Aorta (tissue), 5 donors: ENCODE measurements at regions not wholly inside any gene's neighbourhood (a gene's known extent, or its start where the extent isn't known, plus 50 kb on each side); places are given as distances from the start of the nearest gene placed in this dataset.

Experiments
- ATAC-seq: fragments of 200-7000 bp; cut with Tn5 transposase; one replicate; pipeline ENCODE4 v1.9.1; 2022; ENCODE audit warnings: moderate library complexity; ENCODE audit not compliant: low FRiP score
- DNase-seq, 2 donors: peaks; one replicate each; pipeline ENCODE4 v3.0.0-alpha.2; 2020
- H3K27ac ChIP-seq, 2 donors: one replicate each; pipeline ENCODE4 v1.5.1; 2013; ENCODE audit warnings: low read length in 2 of 2, mild to moderate bottlenecking in 2 of 2, moderate library complexity in 2 of 2, control low read depth in 1 of 2, inconsistent platforms in 1 of 2, low read depth in 1 of 2
- H3K27me3 ChIP-seq, 2 donors: one replicate each; pipeline ENCODE4 v1.6.1; 2013; ENCODE audit warnings: control low read depth in 1 of 2, low read length in 1 of 2, mild to moderate bottlenecking in 1 of 2, moderate library complexity in 1 of 2; ENCODE audit not compliant: insufficient read depth in 2 of 2, control insufficient read depth in 1 of 2
- H3K36me3 ChIP-seq, 2 donors: one replicate each; pipeline ENCODE4 v1.6.1; 2013; ENCODE audit warnings: control low read depth in 1 of 2, low read length in 1 of 2, mild to moderate bottlenecking in 1 of 2; ENCODE audit not compliant: insufficient read depth in 2 of 2, control insufficient read depth in 1 of 2
- H3K4me1 ChIP-seq, 2 donors: one replicate each; pipeline ENCODE4 v1.6.1; 2013; ENCODE audit warnings: low read length in 2 of 2, control low read depth in 1 of 2, mild to moderate bottlenecking in 1 of 2, moderate library complexity in 1 of 2; ENCODE audit not compliant: insufficient read depth in 2 of 2, control insufficient read depth in 1 of 2
- H3K4me3 ChIP-seq, 2 donors: one replicate each; pipeline ENCODE4 v1.5.1; 2013; ENCODE audit warnings: low read length in 2 of 2, control low read depth in 1 of 2, mild to moderate bottlenecking in 1 of 2
- H3K9me3 ChIP-seq: one replicate; pipeline ENCODE4 v1.6.1; 2013; ENCODE audit warnings: mild to moderate bottlenecking, low read length; ENCODE audit not compliant: control insufficient read depth
- WGBS, 2 donors: extraction: QIAGEN DNeasy Blood & Tissue Kit; methylation state at CpG; one replicate each; pipeline ENCODE4 v1.1.7; 2013; 5-methylcytosine and 5-hydroxymethylcytosine counted together
- intact Hi-C, 2 donors: fragments of 100-400 bp; cut with DNase I; formaldehyde crosslinking; loops; one replicate each; pipeline versions ENCODE4 v1.14.2 to v1.15.0; 2022
- donor health status: healthy with polysubstance abuse.
- donor health status: Bipolar disorder and iron deficiency.
- donor health status: DM: no; HTN: no; CAD: no.
- donor health status: DM: no; HTN: no; CAD: no.
- donor health status: DM: yes; HTN: yes; CAD: no.

- DNase-seq (no peak), ATAC-seq (peak; percentile 23)
- H3K27ac ChIP-seq = no peak overlapping the region
- H3K27me3 ChIP-seq = no peaks in the 10 kb centered on the region
- WGBS, 2 donors = 63 to 76% methylated on average over 6 of the region's 6 CpGs
- no peak overlapping the region for H3K4me3 ChIP-seq
- no peaks in the 10 kb centered on the region for H3K36me3 ChIP-seq
- no peaks in the 10 kb centered on the region for H3K9me3 ChIP-seq
- no peaks in the 10 kb centered on the region for H3K4me1 ChIP-seq
- intact Hi-C loops = no loop called here
Measured at GRCh38 chr12:63090716-63091115, 60.3 kb downstream of the AVPR1A start.

- intact Hi-C loops = no loop called here
- no peaks in the 10 kb centered on the region for H3K36me3 ChIP-seq
- H3K4me1 ChIP-seq = no peaks in the 10 kb centered on the region
- H3K27ac ChIP-seq = no peak overlapping the region
- H3K9me3 ChIP-seq = no peaks in the 10 kb centered on the region
- ATAC-seq = no peak
- H3K27me3 ChIP-seq = no peaks in the 10 kb centered on the region
- WGBS, 2 donors = 64 to 73% methylated on average over 7 of the region's 7 CpGs
- H3K4me3 ChIP-seq = no peak overlapping the region
- DNase-seq = no peak
Measured at GRCh38 chr12:63086149-63086915, 64.7 kb downstream of the AVPR1A start.

- 76 to 79% methylated on average over 4 of the region's 4 CpGs for WGBS, 2 donors
- Histone ChIP-seq H3K4me1 (no peaks in the 10 kb centered on the region), H3K27ac (no peak overlapping the region), H3K4me3 (no peak overlapping the region), H3K36me3 (no peaks in the 10 kb centered on the region), H3K9me3 (no peaks in the 10 kb centered on the region), H3K27me3 (no peaks in the 10 kb centered on the region)
- intact Hi-C loops = no loop called here
- DNase-seq = no peak
- ATAC-seq = no peak
Measured at GRCh38 chr12:63085120-63085519, 65.9 kb downstream of the AVPR1A start.

- H3K27ac ChIP-seq = no peak overlapping the region
- WGBS, 2 donors = 97% methylated on average over 1 of the region's 1 CpG
- H3K9me3 ChIP-seq = no peaks in the 10 kb centered on the region
- ATAC-seq (no peak), DNase-seq (no peak)
- H3K36me3 ChIP-seq = no peaks in the 10 kb centered on the region
- H3K4me3 ChIP-seq = no peak overlapping the region
- no peaks in the 10 kb centered on the region for H3K4me1 ChIP-seq
- intact Hi-C loops = no loop called here
- H3K27me3 ChIP-seq = no peaks in the 10 kb centered on the region
Measured at GRCh38 chr12:63084501-63084900, 66.5 kb downstream of the AVPR1A start.

- H3K36me3 ChIP-seq = no peaks in the 10 kb centered on the region
- intact Hi-C loops = no loop called here
- H3K27me3 ChIP-seq = no peaks in the 10 kb centered on the region
- no peak overlapping the region for H3K27ac ChIP-seq
- ATAC-seq (no peak), DNase-seq (no peak)
- WGBS, 2 donors = 68 to 86% methylated on average over 2 of the region's 2 CpGs
- H3K4me1 ChIP-seq = no peaks in the 10 kb centered on the region
- H3K4me3 ChIP-seq = no peak overlapping the region
- no peaks in the 10 kb centered on the region for H3K9me3 ChIP-seq
Measured at GRCh38 chr12:63083046-63083445, 68.0 kb downstream of the AVPR1A start.

GRCh38 chr12:63079791-63080502 lies 71.1 kb downstream of the AVPR1A start:
- intact Hi-C loops = no loop called here
- WGBS, 2 donors = 69 to 84% methylated on average over 2 of the region's 2 CpGs
- Histone ChIP-seq H3K9me3 (no peaks in the 10 kb centered on the region), H3K4me3 (no peak overlapping the region), H3K4me1 (no peaks in the 10 kb centered on the region), H3K36me3 (no peaks in the 10 kb centered on the region), H3K27ac (no peak overlapping the region), H3K27me3 (no peaks in the 10 kb centered on the region)
- ATAC-seq = no peak
- DNase-seq = no peak

GRCh38 chr12:63078906-63079305 lies 72.1 kb downstream of the AVPR1A start:
- no peak for ATAC-seq
- Histone ChIP-seq H3K27ac (no peak overlapping the region), H3K4me3 (no peak overlapping the region), H3K36me3 (no peaks in the 10 kb centered on the region), H3K4me1 (no peaks in the 10 kb centered on the region), H3K27me3 (no peaks in the 10 kb centered on the region), H3K9me3 (no peaks in the 10 kb centered on the region)
- intact Hi-C loops = no loop called here
- WGBS, 2 donors = 95 to 97% methylated on average over 2 of the region's 2 CpGs
- DNase-seq = no peak

- Histone ChIP-seq H3K4me3 (no peak overlapping the region), H3K27me3 (no peaks in the 10 kb centered on the region), H3K27ac (no peak overlapping the region), H3K36me3 (no peaks in the 10 kb centered on the region), H3K4me1 (no peaks in the 10 kb centered on the region), H3K9me3 (no peaks in the 10 kb centered on the region)
- no peak for ATAC-seq
- DNase-seq = no peak
- 79 to 86% methylated on average over 3 of the region's 3 CpGs for WGBS, 2 donors
- intact Hi-C loops = no loop called here
Measured at GRCh38 chr12:63075376-63076060, 75.5 kb downstream of the AVPR1A start.
